NCI-H2107 (cell line): ENCODE measurements at regions not wholly inside any gene's neighbourhood (a gene's known extent, or its start where the extent isn't known, plus 50 kb on each side); places are given as distances from the start of the nearest gene placed in this dataset.

ENCODE experiments used
- DNase-seq: peaks from one replicate; lab custom pipeline; 2025; lab: John Stamatoyannopoulos, UW

DNA sequence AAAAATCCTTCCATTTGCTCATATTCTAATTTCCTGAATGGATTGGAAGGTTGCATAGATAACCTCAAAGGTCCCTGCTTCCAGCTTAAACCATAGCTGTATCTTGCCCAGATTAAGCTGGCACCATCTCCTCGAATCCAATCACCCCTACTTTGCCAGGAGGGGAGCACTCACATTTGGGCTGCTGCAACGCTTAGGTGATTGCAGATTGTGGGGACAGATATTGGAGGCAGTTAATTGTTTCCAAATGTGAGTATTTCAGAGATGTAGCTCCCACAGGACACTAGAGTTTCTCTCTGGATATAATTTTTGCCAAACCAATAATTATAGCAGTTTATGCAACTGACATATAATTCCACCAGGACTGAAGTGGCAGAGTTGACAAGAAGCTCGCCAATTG, 53.5 kb upstream of the ACSL1 start:
- DNase-seq = no peak

DNA sequence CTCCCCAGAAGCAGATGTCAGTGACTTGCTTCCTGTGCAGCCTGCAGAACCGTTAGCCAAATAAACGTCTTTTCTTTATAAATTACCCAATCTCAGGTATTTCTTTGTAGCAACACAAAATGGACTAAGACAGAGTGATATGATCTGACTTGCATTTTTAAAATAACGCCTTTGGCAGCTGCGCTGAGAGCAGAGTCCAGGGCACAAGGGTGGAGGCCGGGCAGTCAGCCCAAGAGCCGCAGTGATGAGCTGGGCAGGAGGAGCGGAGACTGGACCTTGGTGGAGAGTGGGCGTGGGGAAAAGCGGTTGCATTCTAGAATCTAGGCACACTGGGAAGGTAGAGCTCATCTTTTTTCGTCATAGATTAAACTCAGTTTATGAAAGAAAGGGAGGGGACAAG, 56.5 kb upstream of the ACSL1 start:
- DNase-seq = no peak

- no peak for DNase-seq
Observed at GRCh38 chr4:184883024-184883423, 57.3 kb upstream of the ACSL1 start.

- no peak for DNase-seq
Observed at GRCh38 chr4:184884883-184885282, 59.1 kb upstream of the ACSL1 start.

DNA sequence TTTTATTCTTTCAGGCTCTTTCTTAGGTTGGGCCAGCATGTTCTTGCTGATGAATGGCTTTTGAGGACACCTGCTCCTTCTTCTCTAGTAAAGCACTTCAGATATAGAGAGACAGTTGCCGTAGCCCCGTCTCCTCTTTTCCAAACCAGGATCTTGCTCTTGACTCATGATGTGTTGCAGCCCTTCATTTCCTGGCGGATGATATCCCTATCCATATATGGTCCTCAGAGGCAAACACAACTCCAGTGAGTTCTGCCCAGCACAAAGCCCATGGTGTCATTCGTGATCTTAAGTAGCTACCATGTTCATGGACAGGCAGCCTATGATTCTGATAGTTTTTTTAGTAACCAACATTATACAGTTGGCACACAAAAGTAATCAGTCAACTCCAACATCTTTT, 59.8 kb upstream of the ACSL1 start:
- DNase-seq = no peak

DNA sequence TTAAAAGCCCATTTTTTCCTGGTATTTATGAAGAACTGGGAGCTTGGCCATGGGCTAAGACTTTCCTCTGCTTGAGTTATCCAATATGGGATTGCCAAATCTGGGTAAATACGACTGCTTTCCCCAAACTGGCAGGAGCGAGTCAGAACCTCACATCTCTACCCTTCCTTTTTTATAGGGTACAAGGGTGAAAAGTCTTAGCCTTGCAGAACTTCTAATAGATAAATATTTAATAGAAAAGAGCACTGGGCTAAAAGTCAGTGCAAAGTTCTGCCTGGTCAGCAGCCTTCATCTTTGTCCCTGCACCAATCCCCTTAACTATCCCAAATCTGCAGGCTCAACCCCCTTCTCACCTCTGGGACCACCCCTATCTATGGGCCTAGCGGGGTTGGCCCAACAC, 61.6 kb upstream of the ACSL1 start:
- DNase-seq = no peak

DNA sequence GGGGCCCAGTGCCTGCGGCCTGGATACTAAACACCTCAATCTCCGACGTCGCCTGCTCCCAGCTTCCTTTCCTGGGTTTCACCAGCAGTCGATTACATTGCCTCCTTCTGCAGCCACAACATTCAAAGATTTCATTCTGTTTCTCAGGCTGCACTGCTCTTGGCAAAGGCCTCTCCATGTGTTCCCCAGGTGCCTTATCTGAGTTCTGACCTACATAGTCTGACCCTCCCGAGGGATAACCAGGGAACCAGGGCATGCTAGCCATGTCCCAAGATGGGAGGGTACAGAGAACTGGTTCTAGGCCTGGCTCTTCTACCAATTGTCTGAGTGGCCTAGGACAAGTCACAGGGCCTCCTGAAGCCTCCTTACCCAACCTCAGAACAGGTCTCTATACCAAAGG, 62.2 kb upstream of the ACSL1 start:
- DNase-seq = no peak

DNA sequence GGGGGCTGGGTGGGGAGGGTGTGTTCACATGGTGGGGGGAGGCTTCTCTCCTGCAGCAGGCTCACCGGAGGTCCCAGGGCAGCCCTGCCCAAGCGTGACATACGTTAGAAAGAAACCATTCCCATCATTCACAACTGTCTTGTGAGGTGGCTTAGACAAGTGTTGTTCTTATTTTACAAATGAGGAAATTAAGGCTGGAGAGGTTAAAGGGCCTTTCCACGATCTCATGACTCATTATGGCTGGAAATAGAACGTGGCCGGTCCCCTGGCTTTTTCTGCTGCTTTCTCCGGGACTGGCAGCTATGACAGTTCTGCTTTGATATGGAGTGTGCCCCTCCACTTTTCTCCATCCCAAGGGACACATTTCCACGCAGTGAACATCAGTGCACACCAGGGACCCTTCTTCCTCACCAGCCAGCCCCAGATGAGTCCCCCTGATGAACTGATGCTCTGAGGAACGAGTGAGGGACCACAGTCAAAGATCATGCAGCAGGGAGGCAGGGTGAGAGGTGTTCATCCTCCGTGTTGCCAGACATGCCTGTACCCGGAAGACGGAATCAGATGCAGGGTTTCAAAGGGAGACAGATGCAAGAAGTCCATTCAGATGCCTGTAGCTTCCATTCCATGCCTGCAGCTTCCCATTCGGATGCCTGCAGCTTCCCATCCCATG, 64.0 kb upstream of the ACSL1 start:
- no peak for DNase-seq

- no peak for DNase-seq
Observed at GRCh38 chr4:184890499-184890898, 64.7 kb upstream of the ACSL1 start.

GRCh38 chr4:184891816-184892397, 66.1 kb upstream of the ACSL1 start:
- no peak for DNase-seq

- DNase-seq = no peak
Observed at GRCh38 chr4:184892999-184893398, 67.2 kb upstream of the ACSL1 start.

- DNase-seq = no peak
Observed at GRCh38 chr4:184893801-184894571, 68.2 kb upstream of the ACSL1 start.

- no peak for DNase-seq
Observed at GRCh38 chr4:184895012-184895695, 69.4 kb upstream of the ACSL1 start.

GRCh38 chr4:184896868-184897715, 71.3 kb upstream of the ACSL1 start:
- no peak for DNase-seq

DNA sequence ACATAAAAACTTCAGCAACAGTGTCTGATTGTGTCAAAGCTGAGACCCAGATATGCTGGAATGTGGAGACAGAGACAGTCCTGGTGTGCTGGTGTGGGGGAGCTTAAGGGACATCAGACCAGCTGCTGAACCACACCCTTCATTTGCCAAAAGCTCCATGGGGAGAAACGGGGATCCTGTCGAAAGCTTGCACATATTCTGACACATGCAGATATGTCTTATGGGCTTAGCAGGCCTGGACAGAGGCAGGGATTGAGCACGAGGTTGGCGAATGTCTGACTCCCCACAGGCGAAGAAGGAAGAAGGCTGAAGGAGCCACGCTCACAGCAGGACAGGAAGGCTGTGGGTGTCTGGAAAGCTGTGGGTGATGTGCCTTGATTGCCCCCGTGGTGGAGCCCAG, 72.1 kb upstream of the ACSL1 start:
- DNase-seq = no peak

GRCh38 chr4:184898793-184899192, 73.0 kb upstream of the ACSL1 start:
- no peak for DNase-seq

DNA sequence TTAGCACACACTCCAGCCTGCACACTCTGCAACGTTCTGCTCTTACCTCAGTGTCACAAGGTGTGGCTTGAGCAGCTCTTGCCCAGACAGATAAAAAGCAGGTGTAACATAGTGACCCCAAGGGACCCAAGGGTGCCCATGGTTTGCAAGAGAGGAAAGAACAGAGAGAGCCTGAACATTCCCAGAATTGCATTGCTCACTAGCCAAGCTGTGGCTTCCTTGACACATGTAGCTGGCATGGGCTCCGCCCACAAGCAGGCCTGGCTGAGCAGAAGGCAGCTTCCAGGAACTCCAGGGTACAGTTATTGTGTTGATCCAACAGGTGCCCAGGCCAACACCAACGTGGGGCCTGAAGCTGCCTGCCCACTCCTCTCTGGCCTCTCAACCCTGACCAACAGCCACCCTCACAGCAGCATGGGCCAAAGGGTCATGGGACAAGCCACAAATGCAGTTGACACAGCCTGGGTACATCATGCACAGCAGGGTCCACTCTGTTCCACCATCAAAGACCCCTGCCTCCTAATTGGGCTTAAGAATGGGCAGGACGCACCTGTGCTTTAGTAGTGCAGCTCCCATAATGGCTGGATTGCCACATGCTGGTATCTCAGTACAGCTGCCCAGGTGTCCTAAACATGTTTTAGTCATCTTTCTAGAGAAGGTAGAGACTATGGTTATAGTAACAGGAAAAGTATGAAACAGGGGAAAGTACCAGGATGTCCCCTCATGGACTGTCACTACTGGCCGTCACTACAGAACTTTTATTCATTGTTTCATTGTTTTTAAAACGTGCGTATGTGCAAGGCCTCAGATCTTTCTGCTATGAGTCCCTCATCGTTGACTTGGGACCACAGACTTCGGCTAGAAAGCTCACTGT, 73.7 kb upstream of the ACSL1 start:
- no peak for DNase-seq

- DNase-seq = no peak
Observed at GRCh38 chr4:184900184-184900583, 74.4 kb upstream of the ACSL1 start.

- DNase-seq = no peak
Observed at GRCh38 chr4:184902550-184902949, 76.8 kb upstream of the ACSL1 start.

DNA sequence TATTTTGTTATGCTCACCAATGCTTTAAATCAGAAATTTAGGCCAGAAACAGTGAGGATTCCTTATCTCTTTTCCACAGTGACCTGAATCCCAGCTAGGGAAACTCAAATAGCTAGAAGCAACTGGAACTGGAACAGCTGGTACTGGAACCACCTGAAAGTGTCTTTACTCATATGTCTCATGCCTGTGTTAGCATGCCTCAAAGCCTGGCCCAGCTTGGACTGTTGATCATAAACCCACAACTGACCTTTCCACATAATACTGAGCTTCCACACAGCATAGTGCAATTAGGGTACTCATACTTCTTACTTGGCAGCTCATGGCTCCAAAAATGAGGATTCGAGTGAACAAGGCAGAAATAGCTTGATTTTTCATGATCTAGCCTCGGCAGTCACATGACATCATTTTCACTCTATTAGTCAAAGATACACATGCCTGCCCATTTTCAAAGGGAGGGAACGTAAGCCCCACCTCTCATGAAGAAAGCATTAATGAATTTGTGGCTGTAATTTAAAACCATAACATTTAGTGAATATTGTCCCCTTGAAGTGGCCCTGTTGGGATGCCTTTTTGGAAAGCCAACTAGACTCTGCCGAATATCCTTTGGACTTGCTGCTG, 80.8 kb upstream of the ACSL1 start:
- DNase-seq = no peak
